GM12878 (cell line): ENCODE measurements at regions not wholly inside any gene's neighbourhood (a gene's known extent, or its start where the extent isn't known, plus 50 kb on each side); places are given as distances from the start of the nearest gene placed in this dataset.

Experiments
- ATAC-seq: fragments of 200-7000 bp; cut with Tn5 transposase; 3 replicates; pipeline ENCODE4 v1.9.1; 2020; ENCODE audit warnings: mild to moderate bottlenecking, moderate library complexity
- BruUV-seq: library from RNA; stranded (reverse); fragments of 400-500 nt; replicated peaks from 2 replicates; lab custom pipeline; 2021; lab: Mats Ljungman, UMichigan
- CTCF ChIA-PET: fragments of 300-600 bp; sonication (Branson Sonifier 250); formaldehyde crosslinking; extraction: SDS; loops from one replicate; lab custom pipeline; 2021; ENCODE audit warnings: inconsistent platforms; lab: Yijun Ruan, JAX
- POLR2A ChIA-PET: fragments of 350-600 bp; formaldehyde crosslinking; extraction: SDS; loops from one replicate; lab custom pipeline; 2021; ENCODE audit warnings: inconsistent platforms; lab: Charles Lee
- RAD21 ChIA-PET: fragments of 300-600 bp; sonication (Branson Sonifier 250); formaldehyde crosslinking; loops from one replicate; lab custom pipeline; 2023; ENCODE audit warnings: antibody characterized with exemption; ENCODE audit not compliant: unreplicated experiment; lab: Charles Lee
- SMC1A ChIA-PET: fragments of 300-600 bp; sonication (Branson Sonifier 250); formaldehyde crosslinking; loops from one replicate; lab custom pipeline; 2023; ENCODE audit not compliant: unreplicated experiment, uncharacterized antibody; lab: Charles Lee
- DNase-seq: peaks from one replicate; pipeline ENCODE4 v3.0.0-alpha.2; 2011; ENCODE audit warnings: low read depth, low spot score
- FAIRE-seq: peaks from 3 replicates; lab custom pipeline; 2011; peaks lifted over from hg19 to GRCh38; lab: Jason Lieb, UNC
- H2AFZ ChIP-seq: 2 replicates; pipeline ENCODE4 v1.6.0; 2011; ENCODE audit warnings: low read depth, low read length, control low read depth; ENCODE audit not compliant: control insufficient read depth
- H3K27ac ChIP-seq: 2 replicates; pipeline ENCODE4 v1.5.1; 2011; ENCODE audit warnings: control low read depth; ENCODE audit not compliant: control insufficient read depth, insufficient read depth
- H3K27me3 ChIP-seq, 2 experiments: replicated peaks in 1 of 2; 2 replicates each; pipeline versions ENCODE4 v1.6.0 to v1.6.1; 2011; ENCODE audit warnings: low read length in 1 of 2; ENCODE audit not compliant: control insufficient read depth in 2 of 2, insufficient read depth in 2 of 2
- H3K36me3 ChIP-seq, 2 experiments: 2 replicates each; pipeline ENCODE4 v1.5.1; 2011; ENCODE audit warnings: low read length in 1 of 2; ENCODE audit not compliant: control insufficient read depth in 2 of 2, insufficient read depth in 2 of 2
- H3K4me1 ChIP-seq: 2 replicates; pipeline ENCODE4 v1.6.1; 2011; ENCODE audit warnings: mild to moderate bottlenecking, low read length, moderate library complexity, mixed read lengths; ENCODE audit not compliant: control insufficient read depth, insufficient read depth
- H3K4me2 ChIP-seq: 2 replicates; pipeline ENCODE4 v1.6.0; 2011; ENCODE audit warnings: control low read depth; ENCODE audit not compliant: control insufficient read depth, insufficient read depth
- H3K4me3 ChIP-seq: fragments of 200-600 bp; sonication (generic); 2 replicates; pipeline ENCODE4 v1.5.1; 2016
- H3K79me2 ChIP-seq: 2 replicates; pipeline ENCODE4 v1.6.0; 2011; ENCODE audit warnings: low read length; ENCODE audit not compliant: control insufficient read depth, insufficient read depth
- H3K9ac ChIP-seq: 2 replicates; pipeline ENCODE4 v1.8.0; 2011; ENCODE audit warnings: low read length, control low read depth, mixed read lengths; ENCODE audit not compliant: control insufficient read depth, insufficient read depth
- H3K9me3 ChIP-seq: replicated peaks from 3 replicates; pipeline ENCODE4 v1.5.1; 2011; ENCODE audit warnings: mild to moderate bottlenecking, low read length; ENCODE audit not compliant: control insufficient read depth, insufficient read depth
- H4K20me1 ChIP-seq: 2 replicates; pipeline ENCODE4 v1.6.0; 2011; ENCODE audit not compliant: control insufficient read depth, insufficient read depth
- ATF7 ChIP-seq: fragments of 450-650 bp; IDR thresholded peaks from 2 replicates; pipeline ENCODE4 v1.6.1; 2016; ENCODE audit warnings: low read depth, mild to moderate bottlenecking
- CBFB ChIP-seq: IDR thresholded peaks from 2 replicates; pipeline ENCODE4 v1.6.1; 2016; ENCODE audit warnings: antibody characterized with exemption, low read depth
- EZH2 ChIP-seq: IDR thresholded peaks from 2 replicates; pipeline ENCODE4 v1.6.1; 2012; ENCODE audit warnings: low read depth, mild to moderate bottlenecking, control low read depth, inconsistent platforms, low read length, borderline replicate concordance; ENCODE audit not compliant: control insufficient read depth
- IRF4 ChIP-seq: IDR thresholded peaks from 2 replicates; pipeline ENCODE4 v1.6.1; 2011; ENCODE audit warnings: low read depth, low read length
- JUNB ChIP-seq: IDR thresholded peaks from 2 replicates; pipeline ENCODE4 v1.6.1; 2016; ENCODE audit warnings: antibody characterized with exemption, mild to moderate bottlenecking
- KLF5 ChIP-seq: fragments of 450-650 bp; IDR thresholded peaks from 2 replicates; pipeline ENCODE4 v1.6.1; 2014; ENCODE audit warnings: mild to moderate bottlenecking; ENCODE audit not compliant: partially characterized antibody
- NFYB ChIP-seq: IDR thresholded peaks from 2 replicates; pipeline ENCODE4 v1.6.1; 2011; ENCODE audit warnings: low read depth, mild to moderate bottlenecking, low read length, improper control_type of control experiment, moderate library complexity; ENCODE audit not compliant: insufficient read depth
- PAX8 ChIP-seq: fragments of 450-650 bp; IDR thresholded peaks from 2 replicates; pipeline ENCODE4 v1.6.1; 2017; ENCODE audit warnings: mild to moderate bottlenecking, moderate library complexity
- PBX3 ChIP-seq: IDR thresholded peaks from 2 replicates; pipeline ENCODE4 v1.6.1; 2011; ENCODE audit warnings: mild to moderate bottlenecking, low read depth, low read length, moderate library complexity; ENCODE audit not compliant: insufficient replicate concordance
- RAD21 ChIP-seq: IDR thresholded peaks from 2 replicates; pipeline ENCODE4 v1.6.1; 2011; ENCODE audit warnings: mild to moderate bottlenecking, low read depth, low read length, moderate library complexity; ENCODE audit not compliant: insufficient read depth
- SREBF2 ChIP-seq: IDR thresholded peaks from 2 replicates; pipeline ENCODE4 v1.6.1; 2012; ENCODE audit warnings: mild to moderate bottlenecking, low read length
- USF2 ChIP-seq: IDR thresholded peaks from 2 replicates; pipeline ENCODE4 v1.6.1; 2011; ENCODE audit warnings: low read depth, low read length, improper control_type of control experiment, borderline replicate concordance
- WGBS: methylation state at CpG from one replicate; pipeline ENCODE4 v1.1.6; 2016; ENCODE audit warnings: low lambda C conversion rate; ENCODE audit not compliant: insufficient replicate concordance, insufficient coverage; ENCODE audit errors: missing lambda C conversion rate; 5-methylcytosine and 5-hydroxymethylcytosine counted together
- in situ Hi-C: fragments of 300-500 bp; cut with MboI; formaldehyde crosslinking; loops from 9 replicates; pipeline ENCODE4 v1.14.3; 2018; ENCODE audit warnings: mixed read lengths
- intact Hi-C: fragments of 100-400 bp; cut with micrococcal nuclease; formaldehyde crosslinking; loops from one replicate; pipeline ENCODE4 v1.14.2; 2022; ENCODE audit not compliant: unreplicated experiment

GRCh38 chr12:66852091-66852490, 173.2 kb upstream of the GRIP1 start:
- no peak overlapping the region for H3K4me2 ChIP-seq
- no peaks in the 10 kb centered on the region for H3K79me2 ChIP-seq
- no peaks in the 10 kb centered on the region for H3K27me3 ChIP-seq
- FAIRE-seq (no peak), DNase-seq (no peak), ATAC-seq (no peak)
- ChIA-PET POLR2A (no interaction called here), RAD21 (no interaction called here), CTCF (no interaction called here), SMC1A (interaction anchor here (1.3 kb wide), 1 partner anchor 159 kb away, joined by 3 read pairs; no protein-coding TSS in a partner anchor)
- no peak overlapping the region for H2AFZ ChIP-seq
- H3K4me1 ChIP-seq = no peaks in the 10 kb centered on the region
- in situ Hi-C loops (no loop called here), intact Hi-C loops (no loop called here)
- H4K20me1 ChIP-seq = no peaks in the 10 kb centered on the region
- no peaks in the 10 kb centered on the region for H3K9me3 ChIP-seq
- no peak overlapping the region for H3K9ac ChIP-seq
- no peaks in the 10 kb centered on the region for H3K36me3 ChIP-seq
- H3K4me3 ChIP-seq = no peak overlapping the region
- TF ChIP-seq SREBF2 (no peak), RAD21 (no peak), JUNB (no peak), ATF7 (no peak), EZH2 (no peak)
- TF ChIP-seq, all 136 proteins: peak for 0
- WGBS = 2% methylated on average over 2 of the region's 2 CpGs
- H3K27ac ChIP-seq = no peak overlapping the region
- BruUV-seq = no TSS peak

GRCh38 chr12:66852765-66853164, 173.9 kb upstream of the GRIP1 start:
- ChIA-PET CTCF (interaction anchor here (0.5 kb wide), 1 partner anchor 41 kb away, joined by 3 read pairs; no protein-coding TSS in a partner anchor), SMC1A (interaction anchor here (1.0 kb wide), 1 partner anchor 41 kb away, joined by 3 read pairs; no protein-coding TSS in a partner anchor), RAD21 (no interaction called here), POLR2A (no interaction called here)
- Histone ChIP-seq H3K9me3 (no peaks in the 10 kb centered on the region), H3K79me2 (no peaks in the 10 kb centered on the region), H3K36me3 (no peaks in the 10 kb centered on the region), H3K9ac (no peak overlapping the region), H2AFZ (no peak overlapping the region), H4K20me1 (no peaks in the 10 kb centered on the region), H3K4me1 (no peaks in the 10 kb centered on the region), H3K27me3 (no peaks in the 10 kb centered on the region), H3K4me2 (no peak overlapping the region), H3K27ac (no peak overlapping the region), H3K4me3 (no peak overlapping the region)
- no TSS peak for BruUV-seq
- no peak for ATAC-seq
- DNase-seq = no peak
- TF ChIP-seq KLF5 (no peak), USF2 (no peak), PBX3 (no peak), NFYB (no peak), PAX8 (no peak), IRF4 (no peak), CBFB (no peak)
- intact Hi-C loops = no loop called here
- 45% methylated on average over 2 of the region's 2 CpGs for WGBS
- no peak for FAIRE-seq
- in situ Hi-C loops = no loop called here
